Esophagus muscularis mucosa (tissue), 4 donors: ENCODE measurements at regions not wholly inside any gene's neighbourhood (a gene's known extent, or its start where the extent isn't known, plus 50 kb on each side); places are given as distances from the start of the nearest gene placed in this dataset.

Source experiments
- EP300 ChIP-seq: sonication (generic); formaldehyde crosslinking; IDR thresholded peaks from one replicate; pipeline ENCODE4 v1.6.1; 2017; ENCODE audit warnings: antibody characterized with exemption
- POLR2A ChIP-seq: fragments of 450-650 bp; IDR thresholded peaks from one replicate; pipeline ENCODE4 v1.6.1; 2017; ENCODE audit warnings: antibody characterized with exemption, moderate library complexity, mild to moderate bottlenecking, low read depth
- TF ChIP-seq, protein P1 (sequence below), 3 experiments: fragments of 200-600 bp in 2 of 3; fragments of 450-650 bp in 1 of 3; sonication (generic) in 2 of 3; IDR thresholded peaks; one replicate each; pipeline ENCODE4 v1.5.1; 2017 to 2019; ENCODE audit warnings: antibody characterized with exemption in 3 of 3, mild to moderate bottlenecking in 2 of 3, moderate library complexity in 1 of 3

DNA sequence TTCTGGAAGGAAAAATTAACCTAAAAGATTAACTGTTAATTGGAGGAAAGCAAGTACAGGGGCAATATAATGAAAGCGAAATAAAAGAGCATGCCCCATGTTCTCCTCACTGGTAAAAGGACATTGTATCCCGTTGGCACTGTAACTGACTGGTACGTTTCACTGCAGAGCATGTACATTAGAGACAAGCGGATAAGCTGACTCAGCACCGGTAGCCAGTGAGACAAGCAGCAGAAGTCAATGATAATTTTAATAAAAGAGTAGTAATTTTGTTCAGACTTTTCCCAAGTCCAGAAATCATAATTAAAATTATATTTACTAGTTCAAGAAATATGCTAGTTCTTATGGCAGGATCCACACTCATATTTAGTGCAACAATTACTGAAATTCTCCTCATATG is 161.5 kb upstream of the VWC2 start:
- TF ChIP-seq, protein P1, sequence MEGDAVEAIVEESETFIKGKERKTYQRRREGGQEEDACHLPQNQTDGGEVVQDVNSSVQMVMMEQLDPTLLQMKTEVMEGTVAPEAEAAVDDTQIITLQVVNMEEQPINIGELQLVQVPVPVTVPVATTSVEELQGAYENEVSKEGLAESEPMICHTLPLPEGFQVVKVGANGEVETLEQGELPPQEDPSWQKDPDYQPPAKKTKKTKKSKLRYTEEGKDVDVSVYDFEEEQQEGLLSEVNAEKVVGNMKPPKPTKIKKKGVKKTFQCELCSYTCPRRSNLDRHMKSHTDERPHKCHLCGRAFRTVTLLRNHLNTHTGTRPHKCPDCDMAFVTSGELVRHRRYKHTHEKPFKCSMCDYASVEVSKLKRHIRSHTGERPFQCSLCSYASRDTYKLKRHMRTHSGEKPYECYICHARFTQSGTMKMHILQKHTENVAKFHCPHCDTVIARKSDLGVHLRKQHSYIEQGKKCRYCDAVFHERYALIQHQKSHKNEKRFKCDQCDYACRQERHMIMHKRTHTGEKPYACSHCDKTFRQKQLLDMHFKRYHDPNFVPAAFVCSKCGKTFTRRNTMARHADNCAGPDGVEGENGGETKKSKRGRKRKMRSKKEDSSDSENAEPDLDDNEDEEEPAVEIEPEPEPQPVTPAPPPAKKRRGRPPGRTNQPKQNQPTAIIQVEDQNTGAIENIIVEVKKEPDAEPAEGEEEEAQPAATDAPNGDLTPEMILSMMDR (IDR thresholded peaks at IDR 0.05): no peak
- TF ChIP-seq POLR2A: no peak
- no peak for TF ChIP-seq EP300
